Neural progenitor cell (in vitro differentiated cells): ENCODE measurements at regions not wholly inside any gene's neighbourhood (a gene's known extent, or its start where the extent isn't known, plus 50 kb on each side); places are given as distances from the start of the nearest gene placed in this dataset.
A peak's percentile ranks its signal among the peaks of the same experiment; 100 is the strongest.
"Not testable (repeated sequence)": the region's sequence is repeated elsewhere in the genome, so short reads cannot be mapped to it uniquely, and the experiment has no call there.

Source experiments
- DNase-seq: peaks from one replicate; pipeline ENCODE4 v3.0.0-alpha.2; 2016; ENCODE audit warnings: low spot score
- H2AFZ ChIP-seq: fragments of 200-600 bp; sonication (generic); replicated peaks from 2 replicates; pipeline ENCODE4 v1.6.1; 2016; ENCODE audit warnings: antibody characterized with exemption
- H3F3A ChIP-seq: fragments of 200-600 bp; sonication (generic); 2 replicates; pipeline ENCODE4 v1.6.1; 2016; ENCODE audit warnings: antibody characterized with exemption, low read depth
- H3K27ac ChIP-seq: fragments of 200-600 bp; sonication (generic); 2 replicates; pipeline ENCODE4 v1.5.1; 2016; ENCODE audit warnings: mild to moderate bottlenecking
- H3K27me3 ChIP-seq: fragments of 200-600 bp; sonication (generic); 2 replicates; pipeline ENCODE4 v1.6.1; 2016; ENCODE audit warnings: mild to moderate bottlenecking, moderate library complexity
- H3K36me3 ChIP-seq: fragments of 200-600 bp; sonication (generic); 2 replicates; pipeline ENCODE4 v1.5.1; 2016
- H3K4me1 ChIP-seq: fragments of 200-600 bp; sonication (generic); 2 replicates; pipeline ENCODE4 v1.6.1; 2016; ENCODE audit warnings: mixed run types
- H3K4me2 ChIP-seq: fragments of 200-600 bp; sonication (generic); 2 replicates; pipeline ENCODE4 v1.6.1; 2016
- H3K4me3 ChIP-seq: fragments of 200-600 bp; sonication (generic); 2 replicates; pipeline ENCODE4 v1.5.1; 2016
- H3K79me2 ChIP-seq: fragments of 200-600 bp; sonication (generic); 2 replicates; pipeline ENCODE4 v1.6.1; 2016; ENCODE audit warnings: low read depth
- H3K9ac ChIP-seq: fragments of 200-600 bp; sonication (generic); 2 replicates; pipeline ENCODE4 v1.6.1; 2016
- H3K9me3 ChIP-seq: fragments of 200-600 bp; sonication (generic); 2 replicates; pipeline ENCODE4 v1.5.1; 2016; ENCODE audit warnings: low read depth
- H4K20me1 ChIP-seq: fragments of 200-600 bp; sonication (generic); 2 replicates; pipeline ENCODE4 v1.6.1; 2016; ENCODE audit warnings: low read depth
- H3K27ac Mint-ChIP-seq: 3 replicates; pipeline ENCODE4 v1.8.0; 2021; ENCODE audit warnings: mixed read lengths
- H3K27me3 Mint-ChIP-seq: 2 replicates; pipeline ENCODE4 v1.8.0; 2022; ENCODE audit warnings: low read depth, mild to moderate bottlenecking, inconsistent platforms, moderate library complexity, mixed read lengths; ENCODE audit not compliant: insufficient read depth
- H3K36me3 Mint-ChIP-seq: 3 replicates; pipeline ENCODE4 v1.8.0; 2021; ENCODE audit warnings: mixed read lengths
- H3K4me1 Mint-ChIP-seq: 3 replicates; pipeline ENCODE4 v1.8.0; 2021; ENCODE audit warnings: mixed read lengths
- H3K4me3 Mint-ChIP-seq: 3 replicates; pipeline ENCODE4 v1.8.0; 2021; ENCODE audit warnings: mild to moderate bottlenecking, moderate library complexity, mixed read lengths
- H3K9me3 Mint-ChIP-seq: 3 replicates; pipeline ENCODE4 v1.8.0; 2020; ENCODE audit warnings: mixed read lengths
- EZH2 ChIP-seq: fragments of 200-600 bp; sonication (generic); IDR thresholded peaks from 2 replicates; pipeline ENCODE4 v1.6.1; 2017; ENCODE audit warnings: antibody characterized with exemption, mild to moderate bottlenecking, moderate library complexity
- EZH2phosphoT487 ChIP-seq: fragments of 200-600 bp; sonication (generic); IDR thresholded peaks from 2 replicates; pipeline ENCODE4 v1.6.1; 2017; ENCODE audit warnings: antibody characterized with exemption
- TF ChIP-seq, protein P1 (sequence below): fragments of 200-600 bp; sonication (generic); IDR thresholded peaks from 2 replicates; pipeline ENCODE4 v1.5.1; 2017; ENCODE audit warnings: antibody characterized with exemption, mild to moderate bottlenecking

DNA sequence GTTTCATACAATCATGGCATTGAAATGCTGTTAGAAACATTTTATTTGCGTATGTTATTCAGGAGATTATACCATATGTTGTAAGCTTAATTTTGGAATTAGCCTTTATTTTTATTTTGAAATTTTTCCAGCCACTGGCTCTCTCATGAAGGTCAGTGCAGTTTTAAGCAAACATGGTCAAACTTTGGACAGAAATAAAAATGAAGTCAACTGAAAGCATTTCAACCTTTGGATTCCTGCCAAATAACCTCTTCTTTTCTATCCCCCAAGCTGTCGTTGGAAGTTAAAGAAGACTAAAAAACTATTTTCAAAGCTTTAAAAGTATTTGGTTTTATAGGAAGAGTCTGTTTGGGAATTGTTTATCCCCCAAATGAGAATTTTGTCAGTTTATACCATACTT is 846.6 kb downstream of the MCTP2 start:
- no peak overlapping the region for H3K4me2 ChIP-seq
- H3K36me3 ChIP-seq, result no peaks in the 10 kb centered on the region
- no peaks in the 10 kb centered on the region for H3K4me1 ChIP-seq
- H3K27ac ChIP-seq, result no peak overlapping the region
- H3K9ac ChIP-seq, result no peak overlapping the region
- H3K4me1 Mint-ChIP-seq, result no peaks in the 10 kb centered on the region
- no peak for DNase-seq
- TF ChIP-seq, protein P1, sequence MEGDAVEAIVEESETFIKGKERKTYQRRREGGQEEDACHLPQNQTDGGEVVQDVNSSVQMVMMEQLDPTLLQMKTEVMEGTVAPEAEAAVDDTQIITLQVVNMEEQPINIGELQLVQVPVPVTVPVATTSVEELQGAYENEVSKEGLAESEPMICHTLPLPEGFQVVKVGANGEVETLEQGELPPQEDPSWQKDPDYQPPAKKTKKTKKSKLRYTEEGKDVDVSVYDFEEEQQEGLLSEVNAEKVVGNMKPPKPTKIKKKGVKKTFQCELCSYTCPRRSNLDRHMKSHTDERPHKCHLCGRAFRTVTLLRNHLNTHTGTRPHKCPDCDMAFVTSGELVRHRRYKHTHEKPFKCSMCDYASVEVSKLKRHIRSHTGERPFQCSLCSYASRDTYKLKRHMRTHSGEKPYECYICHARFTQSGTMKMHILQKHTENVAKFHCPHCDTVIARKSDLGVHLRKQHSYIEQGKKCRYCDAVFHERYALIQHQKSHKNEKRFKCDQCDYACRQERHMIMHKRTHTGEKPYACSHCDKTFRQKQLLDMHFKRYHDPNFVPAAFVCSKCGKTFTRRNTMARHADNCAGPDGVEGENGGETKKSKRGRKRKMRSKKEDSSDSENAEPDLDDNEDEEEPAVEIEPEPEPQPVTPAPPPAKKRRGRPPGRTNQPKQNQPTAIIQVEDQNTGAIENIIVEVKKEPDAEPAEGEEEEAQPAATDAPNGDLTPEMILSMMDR, result no peak
- TF ChIP-seq EZH2phosphoT487 (no peak), EZH2 (no peak)
- H3K27ac Mint-ChIP-seq, result no peak overlapping the region
- no peaks in the 10 kb centered on the region for H3F3A ChIP-seq
- no peak overlapping the region for H3K4me3 ChIP-seq
- H3K36me3 Mint-ChIP-seq, result no peaks in the 10 kb centered on the region
- H3K4me3 Mint-ChIP-seq, result no peak overlapping the region
- H4K20me1 ChIP-seq, result no peaks in the 10 kb centered on the region
- H3K79me2 ChIP-seq, result no peaks in the 10 kb centered on the region
- H3K9me3 ChIP-seq, result no peaks in the 10 kb centered on the region
- H3K27me3 ChIP-seq, result no peaks in the 10 kb centered on the region
- H3K27me3 Mint-ChIP-seq, result peaks cover 2% of the 10 kb centered on the region
- H3K9me3 Mint-ChIP-seq, result no peaks in the 10 kb centered on the region
- no peak overlapping the region for H2AFZ ChIP-seq

DNA sequence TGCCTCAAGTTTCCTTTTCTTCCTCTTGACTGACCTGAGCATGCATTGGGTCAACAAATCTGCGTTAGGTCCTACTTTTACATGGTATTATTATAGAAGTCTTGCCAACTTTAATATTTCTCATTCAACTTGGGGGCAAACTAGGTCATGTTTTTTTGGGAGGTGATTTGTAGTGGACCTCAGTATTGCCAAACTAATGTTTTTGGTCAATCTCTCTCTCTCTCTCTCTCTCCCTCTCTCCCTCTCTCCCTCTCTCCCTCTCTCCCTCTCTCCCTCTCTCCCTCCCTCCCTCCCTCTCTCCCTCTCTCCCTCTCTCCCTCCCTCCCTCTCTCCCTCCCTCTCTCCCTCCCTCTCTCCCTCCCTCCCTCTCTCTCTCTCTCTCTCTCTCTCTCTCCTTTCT is 848.9 kb downstream of the MCTP2 start:
- not testable (repeated sequence) for H4K20me1 ChIP-seq, H3K4me1 ChIP-seq, H3K36me3 ChIP-seq, H3K27me3 Mint-ChIP-seq, H3K79me2 ChIP-seq, H2AFZ ChIP-seq, H3K27ac Mint-ChIP-seq, H3K9me3 Mint-ChIP-seq, H3F3A ChIP-seq, H3K4me2 ChIP-seq, H3K4me1 Mint-ChIP-seq, H3K36me3 Mint-ChIP-seq, H3K9me3 ChIP-seq, H3K27ac ChIP-seq, H3K9ac ChIP-seq, H3K27me3 ChIP-seq, H3K4me3 ChIP-seq, DNase-seq, H3K4me3 Mint-ChIP-seq

DNA sequence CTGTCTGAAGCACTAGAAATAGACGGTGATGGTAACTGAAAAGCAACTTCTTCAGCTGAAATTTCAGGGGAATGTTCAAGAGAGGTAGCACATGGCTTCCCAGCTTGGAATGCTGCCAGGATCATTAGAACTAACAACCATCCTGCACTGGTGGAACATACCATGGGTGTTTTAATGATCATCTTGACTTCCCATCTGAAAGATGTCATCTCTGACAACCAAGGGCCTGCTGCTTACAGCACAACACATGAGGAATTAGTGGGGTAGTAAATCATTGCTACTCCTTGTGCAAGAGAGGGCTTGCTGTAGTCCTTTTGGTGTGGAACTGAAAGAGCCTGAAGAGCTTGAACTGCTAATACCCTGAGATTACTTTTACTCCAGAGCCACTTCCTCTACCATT is 853.7 kb downstream of the MCTP2 start:
- peak overlapping the region; percentile 22 for H2AFZ ChIP-seq
- no peak overlapping the region for H3K27ac Mint-ChIP-seq
- no peak overlapping the region for H3K4me3 Mint-ChIP-seq

DNA sequence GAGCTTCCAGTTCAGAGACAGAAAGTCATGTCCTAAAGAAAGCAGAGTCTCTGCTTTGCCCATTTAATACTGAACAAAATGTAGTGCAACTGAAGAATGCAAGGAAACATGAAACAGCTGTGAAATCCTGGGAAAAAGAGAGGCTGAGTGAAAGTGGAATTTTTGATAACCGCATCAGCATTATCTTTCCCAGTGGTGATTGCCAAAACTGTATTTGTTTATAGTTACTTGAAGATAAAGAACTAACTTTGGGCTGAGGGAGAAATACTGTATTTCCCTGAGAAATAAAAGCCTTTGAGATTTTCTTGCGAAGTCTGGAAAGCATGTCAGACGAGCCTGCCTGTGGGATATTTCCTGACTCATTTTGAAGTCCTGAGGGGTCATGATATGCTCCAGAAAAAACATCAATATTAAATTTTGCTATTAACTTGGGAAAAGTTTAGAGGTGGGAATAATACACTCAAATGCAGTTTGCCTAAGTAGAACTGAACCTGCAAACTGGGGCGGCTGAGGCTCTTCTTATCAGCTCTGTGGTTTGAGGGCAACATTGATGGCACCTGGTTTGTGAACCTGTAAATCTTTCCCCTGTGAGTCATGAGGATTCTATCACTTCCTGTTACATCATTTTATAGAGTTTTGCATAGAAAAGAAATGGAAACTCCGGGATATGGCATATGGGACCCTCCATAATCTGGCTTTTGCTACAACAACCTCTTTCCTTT is 855.3 kb downstream of the MCTP2 start:
- Mint-ChIP-seq H3K36me3 (no peaks in the 10 kb centered on the region), H3K4me3 (no peak overlapping the region), H3K4me1 (no peaks in the 10 kb centered on the region), H3K27ac (no peak overlapping the region), H3K9me3 (no peaks in the 10 kb centered on the region), H3K27me3 (no peaks in the 10 kb centered on the region)
- no peak overlapping the region for H2AFZ ChIP-seq
- H3K4me2 ChIP-seq, result no peak overlapping the region
- no peaks in the 10 kb centered on the region for H3K27me3 ChIP-seq
- no peak overlapping the region for H3K9ac ChIP-seq
- TF ChIP-seq EZH2phosphoT487 (no peak), EZH2 (no peak)
- TF ChIP-seq, protein P1, result no peak
- H3K27ac ChIP-seq, result no peak overlapping the region
- no peaks in the 10 kb centered on the region for H3K36me3 ChIP-seq
- no peaks in the 10 kb centered on the region for H3F3A ChIP-seq
- no peak for DNase-seq
- no peaks in the 10 kb centered on the region for H3K9me3 ChIP-seq
- H3K4me1 ChIP-seq, result no peaks in the 10 kb centered on the region
- H3K79me2 ChIP-seq, result no peaks in the 10 kb centered on the region
- H3K4me3 ChIP-seq, result no peak overlapping the region
- no peaks in the 10 kb centered on the region for H4K20me1 ChIP-seq

More for the DNA sequence above, 853.7 kb downstream of the MCTP2 start:
- Histone ChIP-seq H3K27ac (no peak overlapping the region), H3K4me1 (no peaks in the 10 kb centered on the region), H3K4me3 (no peak overlapping the region), H3K9me3 (no peaks in the 10 kb centered on the region), H3K9ac (no peak overlapping the region), H3K27me3 (no peaks in the 10 kb centered on the region), H3K36me3 (no peaks in the 10 kb centered on the region), H3K4me2 (no peak overlapping the region), H4K20me1 (no peaks in the 10 kb centered on the region), H3K79me2 (no peaks in the 10 kb centered on the region), H3F3A (no peaks in the 10 kb centered on the region)
- no peak for DNase-seq
- H3K9me3 Mint-ChIP-seq, result no peaks in the 10 kb centered on the region
- no peaks in the 10 kb centered on the region for H3K36me3 Mint-ChIP-seq
- H3K27me3 Mint-ChIP-seq, result no peaks in the 10 kb centered on the region
- TF ChIP-seq, protein P1, result no peak
- TF ChIP-seq EZH2, result no peak
- TF ChIP-seq EZH2phosphoT487, result no peak
- no peaks in the 10 kb centered on the region for H3K4me1 Mint-ChIP-seq
